B cell (primary cell): ENCODE measurements at regions not wholly inside any gene's neighbourhood (a gene's known extent, or its start where the extent isn't known, plus 50 kb on each side); places are given as distances from the start of the nearest gene placed in this dataset.

Experiments used
- CTCF ChIP-seq: fragments of 200-600 bp; IDR thresholded peaks from one replicate; pipeline ENCODE4 v1.8.0; 2022; ENCODE audit warnings: antibody characterized with exemption, mild to moderate bottlenecking
- EZH2 ChIP-seq: IDR thresholded peaks from 2 replicates; pipeline ENCODE4 v1.6.1; 2012; ENCODE audit warnings: borderline replicate concordance, low read depth, mild to moderate bottlenecking, moderate library complexity, low read length; ENCODE audit not compliant: insufficient read depth, poor library complexity, severe bottlenecking

- TF ChIP-seq CTCF (no peak), EZH2 (no peak)
Measured at GRCh38 chr16:51986301-51986700, 560.6 kb downstream of the TOX3 start.
